GM19240 (cell line): ENCODE measurements at regions not wholly inside any gene's neighbourhood (a gene's known extent, or its start where the extent isn't known, plus 50 kb on each side); places are given as distances from the start of the nearest gene placed in this dataset.

Experiments used
- DNase-seq: peaks from one replicate; pipeline ENCODE4 v3.0.0; 2011; ENCODE audit warnings: low spot score; ENCODE audit not compliant: insufficient read length

GRCh38 chr3:107970993-107971580 lies 119.7 kb downstream of the CD47 start:
- no peak for DNase-seq

GRCh38 chr3:107969994-107970819 lies 120.6 kb downstream of the CD47 start:
- no peak for DNase-seq

- DNase-seq: no peak
Measured at GRCh38 chr3:107969525-107969924, 121.3 kb downstream of the CD47 start.

GRCh38 chr3:107966276-107966675 lies 124.6 kb downstream of the CD47 start:
- no peak for DNase-seq

- no peak for DNase-seq
Measured at GRCh38 chr3:107965136-107965655, 125.6 kb downstream of the CD47 start.

GRCh38 chr3:107963581-107963980 lies 127.2 kb downstream of the CD47 start:
- no peak for DNase-seq

- DNase-seq: no peak
Measured at GRCh38 chr3:107962946-107963345, 127.9 kb downstream of the CD47 start.

- no peak for DNase-seq
Measured at GRCh38 chr3:107962037-107962436, 128.8 kb downstream of the CD47 start.

- no peak for DNase-seq
Measured at GRCh38 chr3:107959550-107960154, 131.2 kb downstream of the CD47 start.

GRCh38 chr3:107958146-107958545 lies 132.7 kb downstream of the CD47 start:
- no peak for DNase-seq

GRCh38 chr3:107956991-107957900 lies 133.6 kb downstream of the CD47 start:
- no peak for DNase-seq

- DNase-seq: no peak
Measured at GRCh38 chr3:107954845-107955244, 136.0 kb downstream of the CD47 start.

GRCh38 chr3:107953722-107954121 lies 137.1 kb downstream of the CD47 start:
- no peak for DNase-seq

- DNase-seq: no peak
Measured at GRCh38 chr3:107951126-107951525, 139.7 kb downstream of the CD47 start.

GRCh38 chr3:107950417-107950816 lies 140.4 kb downstream of the CD47 start:
- no peak for DNase-seq

- DNase-seq: no peak
Measured at GRCh38 chr3:107949394-107949970, 141.3 kb downstream of the CD47 start.

- no peak for DNase-seq
Measured at GRCh38 chr3:107947203-107947602, 143.6 kb downstream of the CD47 start.

- no peak for DNase-seq
Measured at GRCh38 chr3:107946700-107947099, 144.1 kb downstream of the CD47 start.

GRCh38 chr3:107945417-107946094 lies 145.3 kb downstream of the CD47 start:
- DNase-seq: no peak

- DNase-seq: no peak
Measured at GRCh38 chr3:107943786-107944523, 146.9 kb downstream of the CD47 start.
